ENCODE measurements at regions not wholly inside any gene's neighbourhood (a gene's known extent, or its start where the extent isn't known, plus 50 kb on each side); places are given as distances from the start of the nearest gene placed in this dataset.

DNA sequence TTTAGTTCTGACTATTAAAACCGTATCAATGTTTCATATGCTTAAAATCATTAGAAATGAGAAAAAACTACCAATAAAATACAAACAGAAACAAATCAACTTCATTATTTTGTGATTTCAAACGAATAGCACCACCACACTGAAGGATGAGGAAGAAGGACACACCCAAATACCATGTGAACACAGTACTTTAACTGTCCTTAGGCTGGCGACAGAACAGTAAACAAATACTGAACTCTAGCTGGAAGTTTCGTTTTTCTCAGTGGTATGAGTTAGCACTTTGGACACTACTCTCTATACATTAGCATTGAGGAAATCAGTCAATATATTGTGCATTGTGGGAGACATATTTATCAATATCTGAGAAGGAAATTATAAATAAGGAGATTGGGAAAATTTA lies 202.4 kb upstream of the AGAP1 start:
- TF ChIP-seq, protein P1, sequence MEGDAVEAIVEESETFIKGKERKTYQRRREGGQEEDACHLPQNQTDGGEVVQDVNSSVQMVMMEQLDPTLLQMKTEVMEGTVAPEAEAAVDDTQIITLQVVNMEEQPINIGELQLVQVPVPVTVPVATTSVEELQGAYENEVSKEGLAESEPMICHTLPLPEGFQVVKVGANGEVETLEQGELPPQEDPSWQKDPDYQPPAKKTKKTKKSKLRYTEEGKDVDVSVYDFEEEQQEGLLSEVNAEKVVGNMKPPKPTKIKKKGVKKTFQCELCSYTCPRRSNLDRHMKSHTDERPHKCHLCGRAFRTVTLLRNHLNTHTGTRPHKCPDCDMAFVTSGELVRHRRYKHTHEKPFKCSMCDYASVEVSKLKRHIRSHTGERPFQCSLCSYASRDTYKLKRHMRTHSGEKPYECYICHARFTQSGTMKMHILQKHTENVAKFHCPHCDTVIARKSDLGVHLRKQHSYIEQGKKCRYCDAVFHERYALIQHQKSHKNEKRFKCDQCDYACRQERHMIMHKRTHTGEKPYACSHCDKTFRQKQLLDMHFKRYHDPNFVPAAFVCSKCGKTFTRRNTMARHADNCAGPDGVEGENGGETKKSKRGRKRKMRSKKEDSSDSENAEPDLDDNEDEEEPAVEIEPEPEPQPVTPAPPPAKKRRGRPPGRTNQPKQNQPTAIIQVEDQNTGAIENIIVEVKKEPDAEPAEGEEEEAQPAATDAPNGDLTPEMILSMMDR (conservative IDR thresholded peaks at IDR 0.05), result no peak
- no peak for TF ChIP-seq ZFX (IDR thresholded peaks at IDR 0.05)
